Neural progenitor cell (in vitro differentiated cells): ENCODE measurements at regions not wholly inside any gene's neighbourhood (a gene's known extent, or its start where the extent isn't known, plus 50 kb on each side); places are given as distances from the start of the nearest gene placed in this dataset.

Experiments
- DNase-seq: peaks from one replicate; pipeline ENCODE4 v3.0.0-alpha.2; 2016; ENCODE audit warnings: low spot score
- H2AFZ ChIP-seq: fragments of 200-600 bp; sonication (generic); replicated peaks from 2 replicates; pipeline ENCODE4 v1.6.1; 2016; ENCODE audit warnings: antibody characterized with exemption
- H3F3A ChIP-seq: fragments of 200-600 bp; sonication (generic); 2 replicates; pipeline ENCODE4 v1.6.1; 2016; ENCODE audit warnings: antibody characterized with exemption, low read depth
- H3K27ac ChIP-seq: fragments of 200-600 bp; sonication (generic); 2 replicates; pipeline ENCODE4 v1.5.1; 2016; ENCODE audit warnings: mild to moderate bottlenecking
- H3K27me3 ChIP-seq: fragments of 200-600 bp; sonication (generic); 2 replicates; pipeline ENCODE4 v1.6.1; 2016; ENCODE audit warnings: mild to moderate bottlenecking, moderate library complexity
- H3K36me3 ChIP-seq: fragments of 200-600 bp; sonication (generic); 2 replicates; pipeline ENCODE4 v1.5.1; 2016
- H3K4me1 ChIP-seq: fragments of 200-600 bp; sonication (generic); 2 replicates; pipeline ENCODE4 v1.6.1; 2016; ENCODE audit warnings: mixed run types
- H3K4me2 ChIP-seq: fragments of 200-600 bp; sonication (generic); 2 replicates; pipeline ENCODE4 v1.6.1; 2016
- H3K4me3 ChIP-seq: fragments of 200-600 bp; sonication (generic); 2 replicates; pipeline ENCODE4 v1.5.1; 2016
- H3K79me2 ChIP-seq: fragments of 200-600 bp; sonication (generic); 2 replicates; pipeline ENCODE4 v1.6.1; 2016; ENCODE audit warnings: low read depth
- H3K9ac ChIP-seq: fragments of 200-600 bp; sonication (generic); 2 replicates; pipeline ENCODE4 v1.6.1; 2016
- H3K9me3 ChIP-seq: fragments of 200-600 bp; sonication (generic); 2 replicates; pipeline ENCODE4 v1.5.1; 2016; ENCODE audit warnings: low read depth
- H4K20me1 ChIP-seq: fragments of 200-600 bp; sonication (generic); 2 replicates; pipeline ENCODE4 v1.6.1; 2016; ENCODE audit warnings: low read depth
- H3K27ac Mint-ChIP-seq: 3 replicates; pipeline ENCODE4 v1.8.0; 2021; ENCODE audit warnings: mixed read lengths
- H3K27me3 Mint-ChIP-seq: 2 replicates; pipeline ENCODE4 v1.8.0; 2022; ENCODE audit warnings: low read depth, mild to moderate bottlenecking, inconsistent platforms, moderate library complexity, mixed read lengths; ENCODE audit not compliant: insufficient read depth
- H3K36me3 Mint-ChIP-seq: 3 replicates; pipeline ENCODE4 v1.8.0; 2021; ENCODE audit warnings: mixed read lengths
- H3K4me1 Mint-ChIP-seq: 3 replicates; pipeline ENCODE4 v1.8.0; 2021; ENCODE audit warnings: mixed read lengths
- H3K4me3 Mint-ChIP-seq: 3 replicates; pipeline ENCODE4 v1.8.0; 2021; ENCODE audit warnings: mild to moderate bottlenecking, moderate library complexity, mixed read lengths
- H3K9me3 Mint-ChIP-seq: 3 replicates; pipeline ENCODE4 v1.8.0; 2020; ENCODE audit warnings: mixed read lengths
- EZH2 ChIP-seq: fragments of 200-600 bp; sonication (generic); IDR thresholded peaks from 2 replicates; pipeline ENCODE4 v1.6.1; 2017; ENCODE audit warnings: antibody characterized with exemption, mild to moderate bottlenecking, moderate library complexity
- EZH2phosphoT487 ChIP-seq: fragments of 200-600 bp; sonication (generic); IDR thresholded peaks from 2 replicates; pipeline ENCODE4 v1.6.1; 2017; ENCODE audit warnings: antibody characterized with exemption
- TF ChIP-seq, protein P1 (sequence below): fragments of 200-600 bp; sonication (generic); IDR thresholded peaks from 2 replicates; pipeline ENCODE4 v1.5.1; 2017; ENCODE audit warnings: antibody characterized with exemption, mild to moderate bottlenecking

GRCh38 chr7:57300747-57301146 is 149.2 kb upstream of the ZNF716 start:
- Histone ChIP-seq H3K4me1 (no peaks in the 10 kb centered on the region), H4K20me1 (no peaks in the 10 kb centered on the region), H3K4me3 (no peak overlapping the region), H3K79me2 (no peaks in the 10 kb centered on the region), H3F3A (no peaks in the 10 kb centered on the region), H3K27ac (no peak overlapping the region), H2AFZ (no peak overlapping the region), H3K9me3 (peaks cover 27% of the 10 kb centered on the region), H3K27me3 (no peaks in the 10 kb centered on the region), H3K9ac (no peak overlapping the region), H3K36me3 (no peaks in the 10 kb centered on the region), H3K4me2 (no peak overlapping the region)
- no peak for TF ChIP-seq EZH2phosphoT487
- TF ChIP-seq EZH2: no peak
- TF ChIP-seq, protein P1, sequence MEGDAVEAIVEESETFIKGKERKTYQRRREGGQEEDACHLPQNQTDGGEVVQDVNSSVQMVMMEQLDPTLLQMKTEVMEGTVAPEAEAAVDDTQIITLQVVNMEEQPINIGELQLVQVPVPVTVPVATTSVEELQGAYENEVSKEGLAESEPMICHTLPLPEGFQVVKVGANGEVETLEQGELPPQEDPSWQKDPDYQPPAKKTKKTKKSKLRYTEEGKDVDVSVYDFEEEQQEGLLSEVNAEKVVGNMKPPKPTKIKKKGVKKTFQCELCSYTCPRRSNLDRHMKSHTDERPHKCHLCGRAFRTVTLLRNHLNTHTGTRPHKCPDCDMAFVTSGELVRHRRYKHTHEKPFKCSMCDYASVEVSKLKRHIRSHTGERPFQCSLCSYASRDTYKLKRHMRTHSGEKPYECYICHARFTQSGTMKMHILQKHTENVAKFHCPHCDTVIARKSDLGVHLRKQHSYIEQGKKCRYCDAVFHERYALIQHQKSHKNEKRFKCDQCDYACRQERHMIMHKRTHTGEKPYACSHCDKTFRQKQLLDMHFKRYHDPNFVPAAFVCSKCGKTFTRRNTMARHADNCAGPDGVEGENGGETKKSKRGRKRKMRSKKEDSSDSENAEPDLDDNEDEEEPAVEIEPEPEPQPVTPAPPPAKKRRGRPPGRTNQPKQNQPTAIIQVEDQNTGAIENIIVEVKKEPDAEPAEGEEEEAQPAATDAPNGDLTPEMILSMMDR: no peak
- Mint-ChIP-seq H3K36me3 (no peaks in the 10 kb centered on the region), H3K4me3 (no peak overlapping the region), H3K27me3 (peaks cover 2% of the 10 kb centered on the region), H3K9me3 (peaks cover 50% of the 10 kb centered on the region), H3K4me1 (no peaks in the 10 kb centered on the region), H3K27ac (no peak overlapping the region)
- no peak for DNase-seq

GRCh38 chr7:57305192-57305748 is 144.7 kb upstream of the ZNF716 start:
- H3K4me1 Mint-ChIP-seq: no peaks in the 10 kb centered on the region
- no peak overlapping the region for H3K4me3 Mint-ChIP-seq
- no peak overlapping the region for H2AFZ ChIP-seq
- H3K27ac Mint-ChIP-seq: no peak overlapping the region
- peaks cover 59% of the 10 kb centered on the region for H3K9me3 Mint-ChIP-seq
- no peak overlapping the region for H3K9ac ChIP-seq
- H3K27me3 Mint-ChIP-seq: peaks cover 3% of the 10 kb centered on the region
- no peak for DNase-seq
- no peaks in the 10 kb centered on the region for H4K20me1 ChIP-seq
- no peaks in the 10 kb centered on the region for H3K79me2 ChIP-seq
- no peaks in the 10 kb centered on the region for H3K36me3 ChIP-seq
- no peak for TF ChIP-seq EZH2
- no peak for TF ChIP-seq EZH2phosphoT487
- TF ChIP-seq, protein P1: no peak
- H3K36me3 Mint-ChIP-seq: no peaks in the 10 kb centered on the region
- no peak overlapping the region for H3K4me2 ChIP-seq
- H3K4me1 ChIP-seq: no peaks in the 10 kb centered on the region
- H3K9me3 ChIP-seq: peaks cover 16% of the 10 kb centered on the region
- H3K27ac ChIP-seq: no peak overlapping the region
- H3F3A ChIP-seq: no peaks in the 10 kb centered on the region
- H3K4me3 ChIP-seq: no peak overlapping the region
- H3K27me3 ChIP-seq: no peaks in the 10 kb centered on the region

DNA sequence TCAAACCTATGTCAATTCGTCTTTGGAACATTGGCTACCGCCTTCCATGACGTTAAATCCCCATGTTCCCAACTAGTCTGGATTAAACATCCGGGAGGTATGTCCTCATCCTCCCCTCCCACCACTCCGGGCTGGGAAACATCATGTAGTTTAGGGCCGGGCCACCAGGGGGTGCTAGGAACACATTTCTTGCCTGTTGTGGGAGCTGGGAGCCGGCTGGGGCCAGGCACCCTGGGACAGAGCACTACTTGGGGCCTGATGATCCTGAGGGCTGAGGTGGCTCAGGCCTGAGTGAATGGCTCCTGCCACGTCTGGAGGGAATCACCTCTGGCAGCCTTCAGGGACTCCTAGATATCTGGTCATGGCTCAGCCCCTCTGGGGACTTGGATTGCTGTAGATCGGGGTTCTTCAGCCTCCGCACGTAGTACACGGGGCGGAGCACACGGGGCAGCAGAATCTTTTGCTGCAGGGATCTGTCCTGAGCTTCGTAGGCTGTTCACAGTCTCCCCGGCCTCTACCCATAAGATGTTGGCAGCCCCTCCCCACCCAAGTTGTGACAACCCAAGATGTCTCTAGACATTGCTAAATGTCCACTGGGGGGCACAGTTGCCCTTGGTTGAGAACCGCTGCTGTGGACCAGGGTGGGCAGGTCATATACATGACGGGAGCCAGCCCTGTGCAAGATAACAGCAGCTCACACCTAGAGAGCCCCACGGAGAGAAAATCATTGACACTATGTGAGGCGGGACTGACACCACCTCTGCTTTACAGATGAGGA is 141.2 kb upstream of the ZNF716 start:
- Histone ChIP-seq H3K79me2 (no peaks in the 10 kb centered on the region), H4K20me1 (no peaks in the 10 kb centered on the region), H3K4me2 (no peak overlapping the region), H3K27me3 (no peaks in the 10 kb centered on the region), H3K36me3 (no peaks in the 10 kb centered on the region), H2AFZ (no peak overlapping the region), H3F3A (no peaks in the 10 kb centered on the region), H3K9me3 (peaks cover 6% of the 10 kb centered on the region), H3K4me1 (no peaks in the 10 kb centered on the region), H3K4me3 (no peak overlapping the region), H3K27ac (no peak overlapping the region), H3K9ac (no peak overlapping the region)
- Mint-ChIP-seq H3K4me3 (no peak overlapping the region), H3K27me3 (peaks cover 3% of the 10 kb centered on the region), H3K36me3 (no peaks in the 10 kb centered on the region), H3K4me1 (no peaks in the 10 kb centered on the region), H3K9me3 (peaks cover 70% of the 10 kb centered on the region), H3K27ac (no peak overlapping the region)
- TF ChIP-seq EZH2phosphoT487: no peak
- TF ChIP-seq, protein P1: no peak
- no peak for TF ChIP-seq EZH2
- DNase-seq: no peak
